Umbilical cord (tissue), 1 donor: ENCODE measurements at regions not wholly inside any gene's neighbourhood (a gene's known extent, or its start where the extent isn't known, plus 50 kb on each side); places are given as distances from the start of the nearest gene placed in this dataset.

Experiments
- DNase-seq: peaks from one replicate; pipeline ENCODE4 v3.0.0-alpha.2; 2015; ENCODE audit warnings: low spot score

- DNase-seq = no peak
Observed at GRCh38 chr20:59431014-59431413, 130.6 kb downstream of the EDN3 start.

GRCh38 chr20:59434960-59435359 is 134.5 kb downstream of the EDN3 start:
- DNase-seq = no peak

GRCh38 chr20:59435518-59435917 is 135.1 kb downstream of the EDN3 start:
- DNase-seq = no peak

GRCh38 chr20:59437601-59438031 is 137.2 kb downstream of the EDN3 start:
- no peak for DNase-seq

- no peak for DNase-seq
Observed at GRCh38 chr20:59438201-59438600, 137.8 kb downstream of the EDN3 start.

- DNase-seq = no peak
Observed at GRCh38 chr20:59439243-59439642, 138.8 kb downstream of the EDN3 start.

DNA sequence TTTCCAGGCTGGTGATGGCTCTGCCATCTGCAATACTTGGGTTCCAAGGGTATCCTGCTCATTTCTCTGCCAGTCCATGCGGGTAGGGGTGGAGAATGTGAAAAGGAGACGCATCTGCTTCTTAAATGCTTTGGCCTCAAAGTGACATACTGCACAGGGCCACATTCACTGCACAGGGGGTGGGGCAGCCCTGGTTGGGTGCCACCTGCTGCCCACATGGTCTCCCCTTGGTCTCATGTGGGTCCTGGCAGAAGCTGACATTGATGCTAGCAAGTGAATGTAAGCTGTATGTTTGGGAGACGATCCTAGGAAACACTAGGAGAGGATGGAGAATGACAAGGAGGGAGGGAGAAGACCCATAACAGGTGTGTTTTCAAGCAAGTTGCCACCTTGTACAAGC is 140.9 kb downstream of the EDN3 start:
- no peak for DNase-seq

DNA sequence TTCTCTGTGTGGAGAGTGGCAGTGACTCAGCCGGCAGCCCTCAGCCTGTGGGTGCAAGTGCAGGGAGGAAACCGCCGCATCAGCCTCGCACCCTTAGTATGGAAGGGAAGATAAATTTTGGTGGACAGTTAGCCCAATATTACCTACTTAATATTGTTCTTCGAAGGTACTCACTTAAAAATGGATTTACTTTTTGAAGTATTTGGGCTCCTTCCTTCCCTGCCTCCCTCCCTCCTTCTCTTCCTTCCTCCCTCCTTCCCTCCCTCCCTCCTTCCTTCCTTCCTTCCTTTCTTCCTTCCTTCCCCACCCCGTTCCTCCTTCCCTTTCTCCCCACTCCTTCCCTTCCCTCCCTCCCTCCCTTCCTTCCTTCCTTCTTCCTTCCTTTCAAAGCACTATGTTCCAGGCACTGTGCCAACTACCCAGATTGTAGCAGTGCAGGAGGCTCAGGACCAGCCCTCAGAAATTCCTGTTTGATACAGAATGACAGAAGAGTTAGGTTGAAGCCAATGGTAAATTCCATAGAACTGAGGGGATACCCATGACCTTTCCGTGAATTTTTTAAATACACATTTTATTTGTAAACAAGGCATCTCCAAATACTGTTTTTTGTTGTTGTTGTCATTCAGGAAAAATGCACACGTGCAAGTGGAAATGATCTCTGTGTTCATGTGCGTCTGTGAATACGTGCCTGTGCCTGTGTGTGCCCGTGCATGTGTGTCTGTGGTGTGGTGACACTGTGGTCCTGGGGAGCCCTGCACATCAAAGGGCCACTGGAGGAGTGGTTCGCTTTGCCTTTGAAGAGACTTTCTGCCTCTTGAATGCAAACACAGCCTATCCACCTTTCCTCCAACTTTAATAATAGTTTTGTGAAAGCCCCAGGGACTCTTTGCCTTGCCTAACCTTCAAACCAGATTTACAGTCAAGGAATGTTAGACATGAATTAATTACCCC is 141.7 kb downstream of the EDN3 start:
- peak; percentile 46 for DNase-seq

DNA sequence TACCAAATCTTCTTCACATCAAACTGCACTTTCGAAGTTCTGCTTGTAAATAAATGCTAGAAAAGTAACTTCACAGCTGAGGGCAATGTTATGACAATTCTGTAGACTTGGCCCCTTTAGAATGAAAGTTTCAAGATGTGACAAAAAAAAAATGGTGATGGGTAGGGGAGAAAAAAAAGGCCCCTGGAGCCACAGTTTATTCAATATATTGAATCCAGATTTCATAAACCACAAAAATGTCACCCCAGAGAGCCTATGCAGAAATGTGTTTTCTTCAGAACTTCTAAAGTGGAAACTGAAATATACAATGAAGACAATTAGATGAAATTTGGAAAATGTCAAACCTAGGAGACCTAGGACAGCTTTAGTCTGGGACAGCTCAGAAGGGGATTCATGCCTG is 143.1 kb downstream of the EDN3 start:
- DNase-seq = no peak

- no peak for DNase-seq
Observed at GRCh38 chr20:59446376-59446775, 146.0 kb downstream of the EDN3 start.

DNA sequence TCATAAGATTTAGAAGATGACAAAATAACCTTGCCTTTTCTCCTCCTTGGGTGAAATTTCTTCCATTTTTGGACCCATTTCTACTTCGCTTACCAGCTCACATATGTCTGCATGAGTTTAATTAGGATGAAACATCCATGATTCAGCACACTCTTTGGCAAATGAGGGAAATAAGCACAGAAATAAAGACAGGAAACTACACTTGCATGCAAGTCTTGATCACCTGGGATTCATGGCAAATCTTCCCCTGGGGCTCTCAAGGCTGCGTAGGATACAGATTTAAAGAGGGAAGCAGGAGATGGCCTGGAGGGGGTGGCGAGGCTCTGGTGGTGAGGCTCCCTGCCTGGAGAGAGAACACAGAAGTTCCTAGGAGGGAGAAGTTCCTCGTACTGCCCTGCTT is 147.8 kb downstream of the EDN3 start:
- no peak for DNase-seq

- DNase-seq = no peak
Observed at GRCh38 chr20:59448851-59449444, 148.5 kb downstream of the EDN3 start.

- DNase-seq = no peak
Observed at GRCh38 chr20:59451066-59451630, 150.7 kb downstream of the EDN3 start.

GRCh38 chr20:59451641-59452040 is 151.2 kb downstream of the EDN3 start:
- no peak for DNase-seq

- no peak for DNase-seq
Observed at GRCh38 chr20:59452856-59453255, 151.5 kb upstream of the PHACTR3 start.

- no peak for DNase-seq
Observed at GRCh38 chr20:59453759-59454560, 150.4 kb upstream of the PHACTR3 start.

DNA sequence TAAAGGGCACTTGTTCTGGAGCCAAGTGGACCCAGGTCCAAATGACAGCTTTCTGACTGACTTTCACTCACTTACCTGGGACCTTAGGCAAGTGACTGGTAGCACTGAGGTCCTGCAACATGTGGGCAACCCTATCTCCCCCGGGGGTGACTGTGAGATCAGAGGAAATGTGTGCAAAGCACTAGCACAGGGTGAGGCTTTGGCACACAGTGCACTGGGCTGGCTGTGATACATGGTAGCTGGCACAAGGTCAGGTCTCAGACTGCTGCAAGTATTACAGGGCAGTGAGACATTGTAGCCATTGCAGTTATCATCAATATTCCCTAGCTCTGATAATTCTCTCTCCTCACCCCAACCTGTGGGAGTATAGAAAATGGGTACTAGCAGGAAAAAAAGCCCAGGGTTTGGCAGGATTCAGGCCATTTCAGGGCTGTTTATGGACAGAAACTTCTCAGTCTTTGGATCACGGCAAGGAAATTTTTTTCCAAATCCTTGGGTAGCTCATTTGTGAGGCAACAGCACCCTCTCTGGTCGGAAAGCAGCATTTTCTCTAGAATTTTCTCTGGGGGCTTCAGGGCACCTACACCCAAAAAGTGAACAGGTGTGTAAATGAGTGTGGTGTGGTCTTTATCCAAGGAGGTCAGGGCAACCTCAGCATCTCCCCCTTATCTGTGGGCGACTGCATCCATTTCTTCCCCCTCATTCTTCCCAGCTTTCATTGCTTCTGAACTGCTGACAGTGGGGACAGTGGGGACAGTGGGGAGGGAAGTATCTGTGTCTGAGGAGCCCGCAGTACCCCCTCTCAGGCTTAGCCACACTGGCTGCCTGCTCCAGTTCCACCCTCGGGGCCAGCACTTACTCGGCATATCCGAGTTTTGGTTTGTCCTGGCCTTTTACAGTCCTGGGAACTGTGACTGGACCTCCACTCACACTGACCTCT is 148.7 kb upstream of the PHACTR3 start:
- DNase-seq = peak; percentile 49

DNA sequence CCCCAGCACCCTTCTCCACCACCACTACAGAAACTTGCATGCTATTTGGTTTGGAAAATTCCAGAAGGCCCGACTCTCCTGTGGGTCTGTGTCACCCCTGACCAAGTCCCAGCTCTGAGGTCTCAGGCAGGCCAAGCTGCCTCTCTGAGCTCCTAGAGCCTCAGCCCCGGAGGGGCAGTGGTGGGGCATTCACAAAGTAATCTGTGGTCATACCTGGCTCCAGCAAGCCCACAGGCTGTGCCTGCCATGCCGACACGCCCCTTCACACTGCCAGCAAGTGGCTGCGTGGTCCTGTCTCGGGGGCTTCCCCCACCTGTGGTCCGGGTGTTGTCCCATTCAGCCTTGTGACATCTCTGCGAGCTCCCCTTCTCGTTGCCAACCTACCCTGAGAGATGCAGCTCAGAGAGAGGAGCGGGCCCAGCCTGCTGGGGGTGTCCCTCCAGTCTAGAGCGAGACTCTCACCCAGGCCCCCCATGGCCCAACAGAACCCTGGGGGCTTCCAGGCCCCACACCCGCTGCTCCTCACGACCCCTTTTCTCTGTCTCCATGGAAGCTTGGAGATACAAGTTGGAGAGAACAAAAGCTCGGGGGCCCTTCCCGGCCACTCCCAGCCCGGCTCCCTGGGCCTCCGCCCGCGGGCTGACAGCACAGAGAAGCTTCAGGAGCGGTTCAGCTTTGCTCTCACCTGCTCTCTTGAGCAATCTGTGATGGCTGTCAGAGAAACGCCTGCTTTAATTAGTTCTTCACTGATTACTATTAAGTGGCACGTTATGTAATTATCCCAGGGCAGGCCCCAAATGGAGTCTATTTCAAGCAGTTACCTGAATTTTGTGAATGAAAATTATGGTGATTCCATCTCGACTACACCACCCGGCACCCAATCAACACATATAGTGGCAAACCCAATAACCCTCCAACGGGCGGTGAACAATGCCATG is 147.7 kb upstream of the PHACTR3 start:
- DNase-seq = no peak

- no peak for DNase-seq
Observed at GRCh38 chr20:59458645-59459044, 145.7 kb upstream of the PHACTR3 start.

DNA sequence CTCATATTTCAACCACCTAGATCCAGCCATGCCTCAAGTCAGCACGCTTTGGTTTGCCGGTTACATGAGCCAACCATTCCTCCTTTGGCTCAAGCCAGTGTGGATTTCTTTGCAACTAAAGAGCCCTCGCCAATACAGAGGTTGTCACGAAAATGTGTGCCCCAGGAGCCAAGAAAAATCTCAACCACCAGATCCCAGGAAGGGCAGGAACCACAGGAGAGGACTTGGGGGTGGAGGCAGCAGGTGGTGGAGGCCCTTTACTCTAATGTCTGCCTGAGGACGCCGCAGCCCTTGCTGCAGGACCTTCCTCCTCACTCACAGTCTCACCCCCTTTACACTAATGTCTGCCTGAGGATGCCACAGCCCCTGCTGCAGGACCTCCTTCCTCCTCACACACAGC is 144.8 kb upstream of the PHACTR3 start:
- no peak for DNase-seq
